ENCODE measurements at regions not wholly inside any gene's neighbourhood (a gene's known extent, or its start where the extent isn't known, plus 50 kb on each side); places are given as distances from the start of the nearest gene placed in this dataset.
"Not testable (repeated sequence)": the region's sequence is repeated elsewhere in the genome, so short reads cannot be mapped to it uniquely, and the experiment has no call there.

GRCh38 chr5:82644766-82645165, 366.6 kb upstream of the RPS23 start:
- Mint-ChIP-seq H3K4me3 (no peak overlapping the region), H3K36me3 (no peaks in the 10 kb centered on the region), H3K27me3 (no peaks in the 10 kb centered on the region), H3K27ac (no peak overlapping the region), H3K9me3 (no peaks in the 10 kb centered on the region), H3K4me1 (peaks cover 3% of the 10 kb centered on the region)
- no peak for DNase-seq

- no peak for DNase-seq
Observed at GRCh38 chr5:82644229-82644628, 366.1 kb upstream of the RPS23 start.

GRCh38 chr5:82642313-82642712, 364.2 kb upstream of the RPS23 start:
- peaks cover 3% of the 10 kb centered on the region for H3K4me1 Mint-ChIP-seq
- no peak overlapping the region for H3K4me3 Mint-ChIP-seq
- no peak overlapping the region for H3K27ac Mint-ChIP-seq
- H3K27me3 Mint-ChIP-seq: no peaks in the 10 kb centered on the region
- H3K9me3 Mint-ChIP-seq: no peaks in the 10 kb centered on the region
- no peaks in the 10 kb centered on the region for H3K36me3 Mint-ChIP-seq
- DNase-seq: no peak

More at GRCh38 chr5:82644229-82644628, 366.1 kb upstream of the RPS23 start:
- Mint-ChIP-seq H3K27ac (no peak overlapping the region), H3K36me3 (no peaks in the 10 kb centered on the region), H3K9me3 (no peaks in the 10 kb centered on the region), H3K4me1 (peaks cover 3% of the 10 kb centered on the region), H3K4me3 (no peak overlapping the region), H3K27me3 (no peaks in the 10 kb centered on the region)

GRCh38 chr5:82641331-82642003, 363.3 kb upstream of the RPS23 start:
- Mint-ChIP-seq H3K36me3 (no peaks in the 10 kb centered on the region), H3K9me3 (no peaks in the 10 kb centered on the region), H3K27ac (no peak overlapping the region), H3K27me3 (no peaks in the 10 kb centered on the region), H3K4me3 (no peak overlapping the region), H3K4me1 (peaks cover 3% of the 10 kb centered on the region)
- peak; percentile 3 for DNase-seq

GRCh38 chr5:82640916-82641315, 362.8 kb upstream of the RPS23 start:
- Mint-ChIP-seq H3K9me3 (no peaks in the 10 kb centered on the region), H3K36me3 (no peaks in the 10 kb centered on the region), H3K4me3 (no peak overlapping the region), H3K27me3 (no peaks in the 10 kb centered on the region), H3K27ac (no peak overlapping the region), H3K4me1 (peaks cover 3% of the 10 kb centered on the region)
- DNase-seq: no peak

GRCh38 chr5:82639393-82640144, 361.4 kb upstream of the RPS23 start:
- no peak for DNase-seq
- Mint-ChIP-seq H3K27ac (no peak overlapping the region), H3K36me3 (no peaks in the 10 kb centered on the region), H3K27me3 (no peaks in the 10 kb centered on the region), H3K9me3 (no peaks in the 10 kb centered on the region), H3K4me1 (peaks cover 3% of the 10 kb centered on the region), H3K4me3 (no peak overlapping the region)

- Mint-ChIP-seq H3K36me3 (no peaks in the 10 kb centered on the region), H3K4me3 (no peak overlapping the region), H3K27ac (no peak overlapping the region), H3K27me3 (no peaks in the 10 kb centered on the region), H3K4me1 (peaks cover 2% of the 10 kb centered on the region), H3K9me3 (no peaks in the 10 kb centered on the region)
- DNase-seq: no peak
Observed at GRCh38 chr5:82636591-82636990, 358.4 kb upstream of the RPS23 start.

GRCh38 chr5:82635561-82636288, 357.6 kb upstream of the RPS23 start:
- H3K9me3 Mint-ChIP-seq: no peaks in the 10 kb centered on the region
- no peak overlapping the region for H3K4me3 Mint-ChIP-seq
- H3K4me1 Mint-ChIP-seq: no peaks in the 10 kb centered on the region
- no peak overlapping the region for H3K27ac Mint-ChIP-seq
- no peaks in the 10 kb centered on the region for H3K36me3 Mint-ChIP-seq
- no peaks in the 10 kb centered on the region for H3K27me3 Mint-ChIP-seq
- no peak for DNase-seq

GRCh38 chr5:82628364-82628910, 350.3 kb upstream of the RPS23 start:
- no peaks in the 10 kb centered on the region for H3K9me3 Mint-ChIP-seq
- H3K4me1 Mint-ChIP-seq: no peaks in the 10 kb centered on the region
- H3K4me3 Mint-ChIP-seq: no peak overlapping the region
- H3K36me3 Mint-ChIP-seq: no peaks in the 10 kb centered on the region
- no peaks in the 10 kb centered on the region for H3K27me3 Mint-ChIP-seq
- no peak overlapping the region for H3K27ac Mint-ChIP-seq
- DNase-seq: no peak

GRCh38 chr5:82626905-82627591, 348.9 kb upstream of the RPS23 start:
- DNase-seq, H3K36me3 Mint-ChIP-seq, H3K27me3 Mint-ChIP-seq, H3K4me1 Mint-ChIP-seq, H3K4me3 Mint-ChIP-seq, H3K9me3 Mint-ChIP-seq, H3K27ac Mint-ChIP-seq: not testable (repeated sequence)

GRCh38 chr5:82626012-82626411, 347.9 kb upstream of the RPS23 start:
- H3K9me3 Mint-ChIP-seq, DNase-seq, H3K27ac Mint-ChIP-seq, H3K27me3 Mint-ChIP-seq, H3K4me1 Mint-ChIP-seq, H3K4me3 Mint-ChIP-seq, H3K36me3 Mint-ChIP-seq: not testable (repeated sequence)

GRCh38 chr5:82624062-82624461, 345.9 kb upstream of the RPS23 start:
- Mint-ChIP-seq H3K27ac (no peak overlapping the region), H3K4me3 (no peak overlapping the region), H3K4me1 (peaks cover 2% of the 10 kb centered on the region), H3K36me3 (no peaks in the 10 kb centered on the region), H3K9me3 (no peaks in the 10 kb centered on the region), H3K27me3 (no peaks in the 10 kb centered on the region)
- DNase-seq: no peak

- peaks cover 3% of the 10 kb centered on the region for H3K9me3 Mint-ChIP-seq
- H3K4me1 Mint-ChIP-seq: peaks cover 2% of the 10 kb centered on the region
- H3K4me3 Mint-ChIP-seq: no peak overlapping the region
- H3K27ac Mint-ChIP-seq: no peak overlapping the region
- DNase-seq: no peak
- no peaks in the 10 kb centered on the region for H3K27me3 Mint-ChIP-seq
- H3K36me3 Mint-ChIP-seq: no peaks in the 10 kb centered on the region
Observed at GRCh38 chr5:82622711-82623514, 344.8 kb upstream of the RPS23 start.

GRCh38 chr5:82622205-82622604, 344.1 kb upstream of the RPS23 start:
- Mint-ChIP-seq H3K4me3 (no peak overlapping the region), H3K27me3 (no peaks in the 10 kb centered on the region), H3K36me3 (no peaks in the 10 kb centered on the region), H3K9me3 (peaks cover 5% of the 10 kb centered on the region), H3K27ac (no peak overlapping the region), H3K4me1 (peaks cover 2% of the 10 kb centered on the region)
- no peak for DNase-seq
